ACC112 (cell line): ENCODE measurements at regions not wholly inside any gene's neighbourhood (a gene's known extent, or its start where the extent isn't known, plus 50 kb on each side); places are given as distances from the start of the nearest gene placed in this dataset.

Source experiments
- H2AFZ ChIP-seq: fragments of 200-600 bp; sonication (generic); one replicate; pipeline ENCODE4 v1.6.0; 2017; ENCODE audit warnings: antibody characterized with exemption, low read length; ENCODE audit not compliant: unreplicated experiment
- H3K27ac ChIP-seq: fragments of 200-600 bp; sonication (generic); 2 replicates; pipeline ENCODE4 v1.5.1; 2014; ENCODE audit warnings: low read depth, mild to moderate bottlenecking, antibody characterized with exemption, low read length, moderate library complexity
- H3K27me3 ChIP-seq: fragments of 200-600 bp; sonication (generic); 2 replicates; pipeline ENCODE4 v1.6.1; 2014; ENCODE audit warnings: mild to moderate bottlenecking, antibody characterized with exemption, low read length, moderate library complexity, mixed read lengths; ENCODE audit not compliant: insufficient read depth
- H3K36me3 ChIP-seq: fragments of 200-600 bp; sonication (generic); 2 replicates; pipeline ENCODE4 v1.6.1; 2016; ENCODE audit warnings: mild to moderate bottlenecking, antibody characterized with exemption, low read length, moderate library complexity, mixed read lengths; ENCODE audit not compliant: insufficient read depth
- H3K4me1 ChIP-seq: fragments of 200-600 bp; sonication (generic); one replicate; pipeline ENCODE4 v1.6.1; 2016; ENCODE audit warnings: low read length, mixed read lengths; ENCODE audit not compliant: insufficient read depth, unreplicated experiment, control insufficient read depth
- H3K4me3 ChIP-seq: fragments of 200-600 bp; sonication (generic); 2 replicates; pipeline ENCODE4 v1.5.1; 2014; ENCODE audit warnings: mild to moderate bottlenecking, low read depth, low read length
- H3K79me2 ChIP-seq: fragments of 200-600 bp; sonication (generic); one replicate; pipeline ENCODE4 v1.6.0; 2016; ENCODE audit warnings: low read length; ENCODE audit not compliant: control insufficient read depth, unreplicated experiment, insufficient read depth

DNA sequence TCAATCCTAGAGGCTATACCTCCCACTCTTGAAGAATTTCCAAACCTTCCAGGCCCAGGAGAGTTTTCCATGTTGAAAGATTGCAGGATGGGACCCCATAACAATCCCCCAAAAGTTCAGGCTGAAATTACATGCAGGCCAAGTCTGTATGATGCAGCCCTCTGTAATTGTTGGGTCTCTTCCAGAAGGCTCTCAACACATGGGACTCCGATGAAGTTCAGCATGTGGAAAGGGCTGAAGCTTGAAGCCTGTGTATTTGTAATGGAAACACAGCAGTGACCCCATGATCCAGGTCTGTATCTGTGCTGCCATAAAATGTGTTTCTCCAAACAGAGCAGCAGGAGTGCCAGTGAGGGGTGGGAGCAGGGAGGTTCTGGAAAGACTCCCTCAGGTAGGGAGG, 202.5 kb upstream of the LYPLAL1 start:
- no peaks in the 10 kb centered on the region for H3K27me3 ChIP-seq
- no peak overlapping the region for H3K27ac ChIP-seq
- H3K36me3 ChIP-seq, result no peaks in the 10 kb centered on the region
- no peaks in the 10 kb centered on the region for H3K4me1 ChIP-seq
- H2AFZ ChIP-seq, result no peak overlapping the region
- H3K4me3 ChIP-seq, result no peak overlapping the region
- H3K79me2 ChIP-seq, result no peaks in the 10 kb centered on the region

DNA sequence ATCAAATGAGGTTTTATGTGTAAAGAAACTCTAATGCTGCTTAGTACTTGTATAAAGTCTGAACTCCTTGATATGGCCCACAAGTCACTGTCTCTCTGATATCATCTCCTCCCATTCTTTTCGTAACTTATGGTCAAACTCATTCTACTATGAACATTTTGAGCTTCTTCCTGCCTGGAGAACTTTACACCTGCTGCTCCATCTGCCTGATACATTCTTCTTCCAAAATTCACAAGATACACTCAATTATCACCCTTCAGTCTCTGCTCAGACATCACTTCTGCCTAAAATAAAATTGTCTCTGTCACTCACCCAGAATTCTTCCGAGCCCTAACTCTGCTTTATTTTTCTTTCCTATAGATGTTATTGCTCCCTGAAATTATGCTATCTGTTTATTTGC, 192.8 kb upstream of the LYPLAL1 start:
- H3K79me2 ChIP-seq, result no peaks in the 10 kb centered on the region
- no peak overlapping the region for H2AFZ ChIP-seq
- no peak overlapping the region for H3K4me3 ChIP-seq
- H3K27ac ChIP-seq, result no peak overlapping the region
- H3K4me1 ChIP-seq, result peaks cover 4% of the 10 kb centered on the region
- no peaks in the 10 kb centered on the region for H3K36me3 ChIP-seq
- H3K27me3 ChIP-seq, result no peaks in the 10 kb centered on the region

GRCh38 chr1:218982482-218982881, 191.2 kb upstream of the LYPLAL1 start:
- Histone ChIP-seq H2AFZ (no peak overlapping the region), H3K4me1 (peaks cover 4% of the 10 kb centered on the region), H3K36me3 (no peaks in the 10 kb centered on the region), H3K27ac (no peak overlapping the region), H3K79me2 (no peaks in the 10 kb centered on the region), H3K4me3 (no peak overlapping the region), H3K27me3 (no peaks in the 10 kb centered on the region)

- Histone ChIP-seq H3K79me2 (no peaks in the 10 kb centered on the region), H3K36me3 (no peaks in the 10 kb centered on the region), H2AFZ (no peak overlapping the region)
Observed at GRCh38 chr1:218983433-218983832, 190.2 kb upstream of the LYPLAL1 start.

DNA sequence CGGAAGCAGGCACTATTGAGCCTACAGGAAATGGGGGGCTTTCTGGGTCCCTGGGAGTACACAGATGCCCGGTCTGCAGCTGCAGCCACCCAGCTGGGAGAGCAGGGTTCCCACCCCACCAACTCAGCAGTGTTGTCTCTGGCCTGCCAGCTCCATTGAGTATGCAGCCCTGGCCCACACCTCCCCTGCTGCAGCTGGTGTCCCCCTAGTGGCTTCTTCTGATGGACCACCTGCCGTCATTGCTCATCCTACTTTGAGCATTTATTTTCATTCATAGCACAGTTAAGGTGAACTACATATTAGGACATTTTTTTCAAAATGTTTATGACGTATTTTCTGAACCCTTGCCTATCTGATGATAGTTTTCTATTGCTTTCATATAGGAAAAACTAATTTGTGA, 189.8 kb upstream of the LYPLAL1 start:
- H3K27ac ChIP-seq, result no peak overlapping the region
- no peak overlapping the region for H3K4me3 ChIP-seq
- H3K36me3 ChIP-seq, result no peaks in the 10 kb centered on the region
- no peaks in the 10 kb centered on the region for H3K79me2 ChIP-seq
- H2AFZ ChIP-seq, result no peak overlapping the region
- peaks cover 4% of the 10 kb centered on the region for H3K4me1 ChIP-seq
- H3K27me3 ChIP-seq, result no peaks in the 10 kb centered on the region

More at GRCh38 chr1:218983433-218983832, 190.2 kb upstream of the LYPLAL1 start:
- H3K27ac ChIP-seq, result no peak overlapping the region
- H3K4me3 ChIP-seq, result no peak overlapping the region
- H3K4me1 ChIP-seq, result peaks cover 4% of the 10 kb centered on the region
- no peaks in the 10 kb centered on the region for H3K27me3 ChIP-seq

- no peaks in the 10 kb centered on the region for H3K36me3 ChIP-seq
- no peak overlapping the region for H2AFZ ChIP-seq
- no peak overlapping the region for H3K27ac ChIP-seq
Observed at GRCh38 chr1:218985424-218985984, 188.2 kb upstream of the LYPLAL1 start.

DNA sequence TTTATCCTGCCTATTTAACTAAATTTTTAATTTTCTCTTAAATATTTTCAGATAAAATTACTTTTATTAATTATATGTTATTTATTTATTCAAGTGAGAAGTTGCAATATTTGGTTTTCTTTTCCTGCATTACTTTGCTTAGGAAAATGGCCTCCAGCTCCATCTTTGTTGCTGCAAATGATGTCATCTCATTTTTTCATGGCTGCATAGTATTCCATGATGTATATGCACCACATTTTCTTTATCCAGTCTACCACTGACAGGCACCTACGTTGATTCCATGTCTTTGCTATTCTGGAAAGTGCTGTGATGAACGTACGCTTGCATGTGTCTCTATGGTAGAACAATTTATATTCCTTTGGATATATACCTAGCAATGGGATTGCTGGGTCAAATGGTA, 186.9 kb upstream of the LYPLAL1 start:
- H3K4me3 ChIP-seq, result no peak overlapping the region

More at GRCh38 chr1:218985424-218985984, 188.2 kb upstream of the LYPLAL1 start:
- no peak overlapping the region for H3K4me3 ChIP-seq
- no peaks in the 10 kb centered on the region for H3K79me2 ChIP-seq
- H3K27me3 ChIP-seq, result no peaks in the 10 kb centered on the region
- peaks cover 4% of the 10 kb centered on the region for H3K4me1 ChIP-seq

GRCh38 chr1:218990019-218990418, 183.7 kb upstream of the LYPLAL1 start:
- H2AFZ ChIP-seq, result no peak overlapping the region
- no peaks in the 10 kb centered on the region for H3K79me2 ChIP-seq
- no peak overlapping the region for H3K27ac ChIP-seq
- no peaks in the 10 kb centered on the region for H3K36me3 ChIP-seq
- H3K4me1 ChIP-seq, result no peaks in the 10 kb centered on the region
- no peak overlapping the region for H3K4me3 ChIP-seq
- H3K27me3 ChIP-seq, result no peaks in the 10 kb centered on the region

More for the DNA sequence above, 186.9 kb upstream of the LYPLAL1 start:
- no peaks in the 10 kb centered on the region for H3K27me3 ChIP-seq
- no peaks in the 10 kb centered on the region for H3K79me2 ChIP-seq
- no peaks in the 10 kb centered on the region for H3K36me3 ChIP-seq
- peaks cover 4% of the 10 kb centered on the region for H3K4me1 ChIP-seq
- no peak overlapping the region for H2AFZ ChIP-seq
- no peak overlapping the region for H3K27ac ChIP-seq

DNA sequence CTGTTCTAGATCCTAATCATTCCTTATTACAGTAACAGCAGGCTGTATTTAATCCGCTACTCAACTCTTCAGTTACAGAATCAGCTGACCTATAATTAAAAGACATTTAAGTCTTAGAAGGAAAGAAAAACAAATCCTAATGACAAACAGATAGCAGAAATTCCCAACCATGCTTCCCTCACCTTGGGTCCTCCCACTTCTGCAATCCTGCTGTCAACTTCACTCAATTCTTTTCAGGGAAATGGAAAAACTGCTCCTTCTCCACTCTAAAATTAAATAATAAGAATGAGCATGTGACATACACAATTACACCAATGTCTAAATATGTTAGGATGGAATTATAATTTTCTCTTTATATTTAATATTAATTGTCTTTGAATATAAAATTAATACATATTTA, 182.6 kb upstream of the LYPLAL1 start:
- H3K79me2 ChIP-seq, result no peaks in the 10 kb centered on the region

GRCh38 chr1:218994615-218995014, 179.1 kb upstream of the LYPLAL1 start:
- Histone ChIP-seq H3K27me3 (no peaks in the 10 kb centered on the region), H3K27ac (no peak overlapping the region), H2AFZ (no peak overlapping the region), H3K36me3 (no peaks in the 10 kb centered on the region), H3K79me2 (no peaks in the 10 kb centered on the region), H3K4me1 (no peaks in the 10 kb centered on the region), H3K4me3 (no peak overlapping the region)

More for the DNA sequence above, 182.6 kb upstream of the LYPLAL1 start:
- no peak overlapping the region for H3K27ac ChIP-seq
- no peak overlapping the region for H2AFZ ChIP-seq
- H3K27me3 ChIP-seq, result no peaks in the 10 kb centered on the region
- H3K4me1 ChIP-seq, result no peaks in the 10 kb centered on the region
- H3K36me3 ChIP-seq, result no peaks in the 10 kb centered on the region
- H3K4me3 ChIP-seq, result no peak overlapping the region

GRCh38 chr1:218995091-218995665, 178.5 kb upstream of the LYPLAL1 start:
- no peaks in the 10 kb centered on the region for H3K4me1 ChIP-seq
- no peaks in the 10 kb centered on the region for H3K27me3 ChIP-seq
- H3K27ac ChIP-seq, result no peak overlapping the region
- no peaks in the 10 kb centered on the region for H3K79me2 ChIP-seq
- H3K36me3 ChIP-seq, result no peaks in the 10 kb centered on the region
- H3K4me3 ChIP-seq, result no peak overlapping the region
- H2AFZ ChIP-seq, result no peak overlapping the region
